Heart left ventricle (tissue), 16 donors: ENCODE measurements at regions not wholly inside any gene's neighbourhood (a gene's known extent, or its start where the extent isn't known, plus 50 kb on each side); places are given as distances from the start of the nearest gene placed in this dataset.

Experiments used
- ATAC-seq, 4 donors: fragments of 200-7000 bp; cut with Tn5 transposase; one replicate each; pipeline ENCODE4 v1.9.1; 2020 to 2022; ENCODE audit warnings: moderate library complexity in 4 of 4, mild to moderate bottlenecking in 3 of 4, moderate number of reproducible peaks in 1 of 4
- DNase-seq, 5 donors: peaks; one replicate each; pipeline ENCODE4 v3.0.0-alpha.2; 2020
- H3K27ac ChIP-seq, 12 donors: fragments of 200-600 bp; sonication (generic) in 4 of 12; one replicate each; pipeline versions ENCODE4 v1.5.0 to v1.8.0; 2016 to 2022; ENCODE audit warnings: mild to moderate bottlenecking in 2 of 12
- H3K27me3 ChIP-seq, 9 donors: fragments of 200-600 bp; sonication (generic) in 2 of 9; one replicate each; pipeline versions ENCODE4 v1.5.1 to v1.8.0; 2016 to 2022; ENCODE audit warnings: mild to moderate bottlenecking in 3 of 9
- H3K36me3 ChIP-seq, 9 donors: fragments of 200-600 bp; sonication (generic) in 2 of 9; one replicate each; pipeline versions ENCODE4 v1.5.0 to v1.8.0; 2018 to 2022; ENCODE audit warnings: mild to moderate bottlenecking in 2 of 9
- H3K4me1 ChIP-seq, 12 donors: fragments of 200-600 bp; sonication (generic) in 4 of 12; one replicate each; pipeline versions ENCODE4 v1.5.0 to v1.8.0; 2016 to 2022; ENCODE audit warnings: mild to moderate bottlenecking in 3 of 12
- H3K4me3 ChIP-seq, 12 donors: fragments of 200-600 bp; sonication (generic) in 4 of 12; one replicate each; pipeline versions ENCODE4 v1.5.0 to v1.8.0; 2017 to 2022; ENCODE audit warnings: mild to moderate bottlenecking in 9 of 12, moderate library complexity in 4 of 12
- H3K9me3 ChIP-seq, 12 donors: fragments of 200-600 bp; sonication (generic) in 4 of 12; one replicate each; pipeline versions ENCODE4 v1.5.0 to v1.8.0; 2016 to 2022; ENCODE audit warnings: mild to moderate bottlenecking in 1 of 12
- CTCF ChIP-seq, 12 donors: fragments of 200-600 bp; sonication (generic) in 4 of 12; IDR thresholded peaks; one replicate each; pipeline versions ENCODE4 v1.5.0 to v1.8.0; 2018 to 2022; ENCODE audit warnings: antibody characterized with exemption in 12 of 12, mild to moderate bottlenecking in 5 of 12
- POLR2A ChIP-seq, 2 donors: fragments of 450-650 bp; IDR thresholded peaks; one replicate each; pipeline ENCODE4 v1.6.1; 2017; ENCODE audit warnings: antibody characterized with exemption in 2 of 2, mild to moderate bottlenecking in 2 of 2, moderate library complexity in 2 of 2
- WGBS, 4 donors: extraction: QIAGEN DNeasy Blood & Tissue Kit in 2 of 4; methylation state at CpG; one replicate each; pipeline versions ENCODE4 v1.1.5 to v1.1.7; 2013 to 2018; 5-methylcytosine and 5-hydroxymethylcytosine counted together
- intact Hi-C, 10 donors: fragments of 100-400 bp; cut with DNase I; formaldehyde crosslinking; loops; one replicate each; pipeline versions ENCODE4 v1.11.1 to v1.14.2; 2022
- donor health status: ischemic (EF 13 %, LVEDD 7.1; RV severe dilation, severe dysfunction).
- donor health status: healthy with polysubstance abuse.
- donor health status: DM: no; HTN: yes; CAD: no.
- donor health status: DM: no; HTN: no; CAD: no.
- donor health status: ischemic (EF 25% LVEDD 6.9; RV normal size, moderate dysfunction).
- donor health status: ischemic (EF 25% LVEDD 5.7; RV mildly dilated, moderate dysfunction).
- donor health status: healthy.
- donor health status: DM: yes; HTN: yes; CAD: no.
- donor health status: ischemic (EF 35%, LVEDD 5.7; RV mildly dilated, moderate dysfunction).
- donor health status: nonischemic (EF 11% LVEDD 7.7; RV severe dilation, severe dysfunction).
- donor health status: DM: yes; HTN: yes; CAD: no.
- donor health status: PGD.
- donor health status: ischemic (EF 29% LVEDD 5.4; RV normal size, mild dysfunction).
- donor health status: nonischemic (EF 23%, LVEDD 6.1; RV moderate dilation, normal function).

DNA sequence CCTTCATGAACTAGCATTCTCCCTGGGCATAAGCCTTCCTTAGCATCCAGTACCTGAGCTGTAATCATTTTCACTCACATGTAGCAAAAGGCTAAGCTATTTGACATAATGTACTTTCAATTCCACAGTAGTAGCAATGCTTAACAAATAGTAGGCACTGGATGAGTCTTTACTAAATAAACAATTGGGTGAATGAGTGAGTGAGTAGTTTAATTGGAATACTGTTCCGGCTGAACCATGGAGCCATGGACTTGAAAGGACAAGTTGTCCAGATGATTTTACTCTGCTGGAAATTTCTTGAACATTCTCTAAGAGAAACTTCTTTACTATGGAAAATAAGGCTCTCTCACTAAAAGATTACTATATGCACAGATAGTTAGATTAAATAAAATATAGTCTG, 159.3 kb downstream of the FAM47B start:
- Histone ChIP-seq H3K9me3 (no peaks in the 10 kb centered on the region), H3K36me3 (no peaks in the 10 kb centered on the region), H3K4me1 (no peaks in the 10 kb centered on the region), H3K4me3 (no peak overlapping the region), H3K27me3 (no peaks in the 10 kb centered on the region), H3K27ac (no peak overlapping the region)
- intact Hi-C loops, result no loop called here
- no peak for ATAC-seq
- WGBS, 4 donors, result 91 to 97% (median 92%) methylated on average over 1 of the region's 1 CpG
- no peak for TF ChIP-seq POLR2A (IDR thresholded peaks at IDR 0.05)
- no peak for TF ChIP-seq CTCF (IDR thresholded peaks at IDR 0.05)
- DNase-seq, result no peak

DNA sequence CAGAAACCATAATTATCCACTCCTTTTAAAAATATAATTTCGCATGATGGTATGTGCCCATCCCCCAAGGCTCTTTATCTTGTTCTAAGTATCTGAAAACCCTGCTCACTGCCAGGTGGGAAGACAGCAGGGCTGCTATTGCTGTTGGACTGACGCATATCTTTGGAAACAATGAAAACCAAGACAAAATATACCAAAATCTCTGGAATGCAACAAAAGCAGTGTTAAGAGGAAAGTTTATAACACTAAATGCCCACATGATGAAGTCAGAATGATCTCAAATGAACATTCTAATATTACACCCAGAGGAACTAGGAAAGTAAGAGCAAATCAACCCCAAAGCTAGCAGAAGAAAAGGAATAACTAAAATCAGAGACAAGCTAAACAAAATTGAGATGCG, 162.0 kb downstream of the FAM47B start:
- no peak overlapping the region for H3K27ac ChIP-seq
- no peaks in the 10 kb centered on the region for H3K36me3 ChIP-seq
- 75 to 91% (median 79%) methylated on average over 3 of the region's 3 CpGs for WGBS, 4 donors
- no peaks in the 10 kb centered on the region for H3K4me1 ChIP-seq
- H3K27me3 ChIP-seq, result no peaks in the 10 kb centered on the region
- intact Hi-C loops, result no loop called here
- no peak for ATAC-seq
- H3K9me3 ChIP-seq, result no peaks in the 10 kb centered on the region
- TF ChIP-seq POLR2A (IDR thresholded peaks at IDR 0.05) (no peak), CTCF (IDR thresholded peaks at IDR 0.05) (no peak)
- H3K4me3 ChIP-seq, result no peak overlapping the region
- DNase-seq, result no peak

- Histone ChIP-seq H3K4me1 (no peaks in the 10 kb centered on the region), H3K4me3 (no peak overlapping the region), H3K27me3 (no peaks in the 10 kb centered on the region), H3K27ac (no peak overlapping the region), H3K36me3 (no peaks in the 10 kb centered on the region), H3K9me3 (peaks cover 0 to 21% (median 0%) of the 10 kb centered on the region in 12 donors)
- ATAC-seq (no peak), DNase-seq (no peak)
- TF ChIP-seq CTCF (IDR thresholded peaks at IDR 0.05) (no peak), POLR2A (IDR thresholded peaks at IDR 0.05) (no peak)
- intact Hi-C loops, result no loop called here
- 69 to 80% (median 72%) methylated on average over 1 of the region's 1 CpG for WGBS, 4 donors
These were observed 172.6 kb downstream of the FAM47B start for GRCh38 chrX:35115205-35115604.

- Histone ChIP-seq H3K4me3 (no peak overlapping the region), H3K36me3 (no peaks in the 10 kb centered on the region), H3K4me1 (no peaks in the 10 kb centered on the region), H3K27me3 (no peaks in the 10 kb centered on the region), H3K27ac (no peak overlapping the region), H3K9me3 (no peaks in the 10 kb centered on the region)
- intact Hi-C loops, result no loop called here
- no peak for TF ChIP-seq CTCF (IDR thresholded peaks at IDR 0.05)
- no peak for TF ChIP-seq POLR2A (IDR thresholded peaks at IDR 0.05)
- ATAC-seq (no peak), DNase-seq (no peak)
- 45 to 83% (median 69%) methylated on average over 1 of the region's 1 CpG for WGBS, 4 donors
These were observed 180.2 kb downstream of the FAM47B start for GRCh38 chrX:35122756-35123155.
